IPS DF 4.7 (cell line): ENCODE measurements at regions not wholly inside any gene's neighbourhood (a gene's known extent, or its start where the extent isn't known, plus 50 kb on each side); places are given as distances from the start of the nearest gene placed in this dataset.
A peak's percentile ranks its signal among the peaks of the same experiment; 100 is the strongest.

Experiments
- DNase-seq: peaks from one replicate; pipeline ENCODE4 v3.0.0-alpha.2; 2013; ENCODE audit warnings: low spot score; ENCODE audit errors: extremely low read depth

DNA sequence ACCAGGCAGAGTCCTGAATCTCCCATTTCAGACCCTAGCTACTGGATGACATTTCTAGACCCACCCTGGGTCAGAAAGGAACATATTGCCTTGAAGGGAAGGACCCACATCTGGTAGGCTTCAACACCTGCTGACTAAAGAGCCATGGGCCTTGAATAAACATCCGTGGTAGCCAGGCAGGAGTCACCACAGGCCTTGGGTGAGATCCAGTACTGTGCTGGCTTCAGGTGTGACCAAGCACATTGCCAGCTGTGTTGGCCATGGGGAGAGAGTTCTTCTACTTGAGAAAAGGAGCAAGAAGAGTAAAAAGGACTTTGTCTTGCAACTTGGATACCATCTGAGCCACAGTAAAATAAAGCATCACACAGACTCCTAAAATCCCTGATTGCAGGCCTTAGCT lies 332.6 kb downstream of the SLC16A7 start:
- no peak for DNase-seq

DNA sequence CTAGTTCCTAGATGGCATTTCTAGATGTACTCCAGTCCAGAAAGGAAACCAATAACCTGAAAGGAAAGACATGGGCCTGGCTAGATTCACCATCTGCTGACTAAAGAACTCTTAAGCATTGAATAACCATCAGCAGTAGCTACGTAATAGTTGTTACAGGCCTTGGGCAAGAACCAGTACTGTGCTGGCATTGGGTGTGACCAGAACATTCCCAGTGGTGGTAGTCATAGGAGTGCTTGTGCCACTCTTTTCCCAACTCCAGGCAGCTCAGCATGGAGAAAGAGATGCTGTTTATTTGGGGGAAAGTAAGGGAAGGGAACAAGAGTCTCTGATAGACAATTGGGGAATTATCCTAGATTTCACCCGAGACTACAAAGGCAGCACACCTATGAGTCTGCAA lies 333.3 kb downstream of the SLC16A7 start:
- DNase-seq, result no peak

DNA sequence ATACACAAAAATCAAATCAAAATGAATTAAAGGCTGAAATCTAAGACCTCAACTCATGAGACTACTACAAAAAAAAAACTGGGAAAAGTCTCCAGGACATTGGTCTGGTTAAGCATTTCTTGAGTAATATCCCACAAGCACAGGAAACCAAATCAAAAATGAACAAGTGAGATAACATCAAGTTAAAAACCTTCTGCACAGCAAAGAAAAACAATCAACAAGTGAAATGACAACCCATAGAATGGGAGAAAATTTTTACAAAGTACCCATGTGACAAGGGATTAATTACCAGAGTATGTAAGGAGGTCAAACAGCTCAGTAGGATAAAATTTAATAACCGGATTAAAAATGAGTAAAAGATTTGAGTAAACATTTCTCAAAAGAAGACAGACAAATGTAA lies 338.7 kb downstream of the SLC16A7 start:
- DNase-seq, result no peak

DNA sequence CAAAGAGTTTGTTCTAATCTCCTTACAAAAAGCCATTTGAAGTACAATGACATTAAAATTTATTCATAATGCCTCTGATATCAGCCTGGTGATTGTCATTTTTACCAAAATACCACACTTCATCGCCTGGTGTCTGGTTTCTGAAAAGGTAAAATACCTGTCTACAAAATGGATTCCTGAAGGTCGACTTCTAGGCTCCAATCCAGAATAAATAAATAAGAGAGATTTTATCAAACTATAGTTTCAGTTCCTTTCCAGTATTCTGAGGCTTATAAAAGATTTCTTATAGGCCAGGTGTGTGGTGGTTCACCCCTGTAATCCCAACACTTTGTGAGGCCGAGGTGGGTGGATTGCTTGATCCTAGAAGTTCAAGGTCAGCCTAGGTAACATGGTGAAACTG lies 340.7 kb downstream of the SLC16A7 start:
- no peak for DNase-seq

DNA sequence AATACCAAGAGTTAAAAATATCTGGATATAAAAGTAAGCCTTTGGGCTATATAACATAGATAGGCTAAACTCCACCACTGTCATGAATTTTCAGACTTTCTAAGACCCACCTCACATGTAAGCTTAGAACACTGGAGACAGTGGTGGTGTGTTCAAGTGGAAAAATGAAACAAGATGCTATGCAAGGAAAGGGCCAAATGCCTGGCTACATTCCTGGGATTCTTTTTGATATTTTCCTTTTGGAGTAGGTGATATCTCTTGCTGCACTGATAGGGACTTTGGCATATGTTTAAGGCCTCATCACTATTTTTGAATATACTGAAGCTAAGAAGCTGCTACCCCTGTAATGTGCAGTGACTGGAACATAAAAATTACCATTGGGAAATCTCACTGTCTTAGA lies 341.3 kb downstream of the SLC16A7 start:
- DNase-seq, result no peak

DNA sequence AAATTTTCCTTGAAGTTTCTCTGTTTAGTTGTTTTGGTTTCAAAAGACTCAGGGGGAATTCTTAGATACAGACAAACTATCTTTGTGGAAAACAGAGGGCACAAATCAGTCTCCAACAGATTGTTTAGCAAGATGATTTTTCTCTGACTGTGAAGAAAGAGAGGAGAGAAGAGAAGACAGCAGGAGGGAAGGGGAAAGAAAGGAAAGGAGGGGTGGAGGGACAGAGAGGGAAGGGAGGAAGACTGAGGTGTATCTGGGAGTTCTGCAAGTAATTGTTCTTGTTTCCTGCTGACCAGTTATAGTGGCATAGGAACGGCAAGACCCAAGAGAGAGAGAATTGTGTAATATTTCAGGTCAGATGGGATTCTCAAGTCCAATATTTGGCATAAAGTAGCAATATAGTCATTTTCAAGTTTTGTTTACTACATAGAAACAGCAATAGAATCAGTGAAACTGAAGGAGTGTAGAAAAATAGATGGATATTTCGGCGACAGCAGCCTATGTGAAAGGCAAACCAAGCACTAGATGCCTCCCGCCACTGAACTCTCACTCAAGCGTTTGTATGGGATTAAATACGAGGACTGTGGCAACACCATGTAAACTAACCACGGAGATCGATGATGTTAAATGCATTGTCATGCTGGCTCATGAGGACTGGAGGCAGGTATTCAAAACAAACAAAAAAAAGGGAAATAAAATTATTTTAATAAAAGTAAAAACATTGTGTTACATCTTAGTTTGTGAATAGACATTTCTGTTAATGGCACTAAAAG lies 342.5 kb downstream of the SLC16A7 start:
- DNase-seq, result peak; percentile 3

DNA sequence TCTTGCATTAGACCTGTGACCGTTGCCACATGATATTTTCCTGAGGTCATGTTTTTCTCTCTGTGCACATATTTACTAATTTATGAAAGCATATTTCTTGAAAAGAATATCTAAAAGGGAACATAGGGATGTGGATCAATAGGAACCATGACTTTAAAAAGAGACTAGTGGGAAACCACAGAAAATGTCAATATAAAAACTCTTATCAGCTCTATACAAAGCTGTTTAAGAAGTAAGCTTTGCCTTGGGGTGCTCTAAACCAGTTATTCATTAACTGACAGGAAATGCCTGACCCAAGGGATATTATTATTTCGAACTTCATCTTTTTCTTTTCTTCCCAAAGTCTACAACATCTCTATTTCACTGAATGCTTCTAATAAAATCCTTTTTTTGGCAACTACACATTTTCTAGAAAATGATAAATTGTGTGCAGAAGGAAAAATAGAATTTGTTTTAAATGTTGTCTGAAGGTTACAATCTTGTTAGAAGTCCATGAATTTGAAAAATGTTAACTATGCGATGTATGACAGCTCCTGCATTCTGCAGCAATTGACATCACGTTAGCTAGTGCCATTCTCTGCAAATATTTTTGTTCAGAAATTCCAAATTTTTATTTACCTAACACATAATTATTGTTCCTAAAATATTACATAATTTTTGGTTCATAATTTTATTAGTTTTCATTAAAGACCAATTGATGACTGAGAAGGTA lies 345.0 kb downstream of the SLC16A7 start:
- no peak for DNase-seq

DNA sequence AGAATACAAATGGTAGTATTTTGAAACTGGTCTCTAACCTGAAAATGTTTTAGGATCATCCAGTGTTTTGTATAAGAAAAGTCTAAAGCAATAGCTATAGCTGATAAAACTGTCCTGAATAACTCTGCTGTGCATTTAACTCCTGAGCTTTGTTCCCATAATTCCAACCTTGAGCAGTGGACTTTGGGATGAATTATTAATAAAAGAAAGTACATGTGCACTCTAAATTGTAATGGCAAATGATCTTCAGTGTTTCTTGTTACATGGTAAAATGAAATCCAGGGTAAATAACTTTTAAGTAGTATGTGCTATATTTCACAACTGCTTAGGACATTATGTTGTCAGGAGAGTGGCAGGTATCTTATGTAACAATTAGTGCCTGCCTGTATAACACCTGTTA lies 345.6 kb downstream of the SLC16A7 start:
- DNase-seq, result no peak

DNA sequence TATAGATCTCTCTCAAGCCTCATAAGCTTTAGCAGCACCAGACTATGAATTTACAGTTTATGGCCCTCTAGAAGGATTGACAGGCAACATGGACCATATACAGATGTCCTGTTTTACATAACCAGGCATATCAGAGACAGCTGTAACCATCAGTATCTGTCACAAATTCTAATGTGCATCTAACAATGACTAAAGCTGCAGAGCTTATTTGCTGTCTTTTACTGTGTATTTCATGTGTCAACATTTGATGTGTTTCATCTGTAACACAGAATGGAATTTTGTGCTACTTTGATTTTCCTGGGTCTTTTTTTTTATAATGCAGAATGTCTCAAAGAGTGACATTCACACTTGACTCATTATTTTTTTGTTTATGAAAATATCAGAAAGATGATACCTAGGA lies 348.3 kb downstream of the SLC16A7 start:
- no peak for DNase-seq

DNA sequence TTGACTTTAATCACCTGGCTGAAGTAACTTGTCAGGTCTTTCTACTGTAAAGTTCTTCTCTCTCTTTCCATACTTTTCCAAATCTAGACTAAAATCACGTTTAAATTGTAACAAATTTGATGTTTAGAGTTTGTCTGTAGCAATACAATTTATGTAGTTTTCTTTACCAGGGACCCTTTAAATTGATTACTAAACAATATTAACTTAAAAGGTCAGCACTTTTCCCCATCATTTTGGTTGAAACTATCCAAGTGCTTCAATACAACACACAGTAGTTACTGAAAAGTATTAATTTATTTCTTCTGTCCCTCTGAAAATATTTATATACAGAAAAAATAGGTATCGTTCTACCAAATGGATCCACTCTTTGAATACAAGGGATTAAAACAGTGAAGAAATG lies 350.8 kb downstream of the SLC16A7 start:
- no peak for DNase-seq

DNA sequence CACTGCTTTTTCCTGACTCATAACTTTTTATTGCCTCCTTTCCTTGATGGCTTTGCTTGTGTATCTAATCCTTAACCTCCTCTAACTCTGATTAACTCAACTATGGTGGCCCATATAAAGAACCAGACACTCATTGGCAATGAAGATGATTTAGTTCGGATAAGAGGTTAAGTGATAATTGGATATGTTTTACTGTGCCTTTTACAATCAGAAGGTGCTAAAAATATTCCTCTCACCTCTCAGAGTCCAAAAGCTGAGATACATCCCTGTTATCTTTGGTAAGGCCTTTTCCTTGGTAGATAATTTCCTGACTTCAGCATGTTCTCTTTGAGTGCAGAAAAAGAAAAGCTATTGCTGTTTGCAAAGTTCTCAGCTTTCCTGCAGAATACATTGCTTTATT lies 367.7 kb downstream of the SLC16A7 start:
- no peak for DNase-seq

DNA sequence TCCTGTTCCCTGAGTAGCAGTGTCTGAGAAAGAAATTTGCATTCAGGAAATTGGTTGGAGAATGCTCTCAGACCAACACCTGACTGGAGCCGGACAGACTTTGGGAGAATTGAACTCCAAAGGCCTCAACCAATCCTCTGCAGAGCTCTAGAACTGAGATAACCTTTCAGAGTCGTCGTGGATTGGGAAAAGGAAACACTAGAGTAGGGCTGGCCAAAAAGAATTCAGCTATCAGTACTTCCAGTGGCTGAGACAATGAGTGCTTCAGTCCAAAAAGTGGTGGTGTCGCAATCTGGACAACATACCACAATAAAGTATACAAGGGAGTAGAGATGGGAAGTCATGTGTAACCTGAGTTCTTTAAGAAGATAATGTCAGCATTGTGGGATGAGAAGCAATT lies 377.1 kb downstream of the SLC16A7 start:
- DNase-seq, result no peak

DNA sequence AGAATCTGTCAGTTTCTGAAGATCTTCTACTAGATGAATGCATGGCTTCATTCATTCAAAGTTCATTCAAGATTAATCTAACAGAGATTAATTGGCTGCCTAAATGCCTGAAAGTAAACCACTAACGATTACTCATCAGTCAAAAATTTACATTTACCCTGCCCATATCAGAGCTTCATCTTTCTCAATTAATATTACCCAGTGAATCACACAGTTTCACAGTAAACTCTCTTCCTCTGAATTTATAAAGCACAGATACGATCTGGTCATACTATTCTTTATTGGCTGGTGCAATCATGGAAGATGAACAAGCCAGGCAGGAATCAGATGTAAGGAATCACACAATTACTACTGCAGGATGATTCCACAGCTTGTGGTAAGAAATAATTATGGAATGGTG lies 377.7 kb downstream of the SLC16A7 start:
- DNase-seq, result no peak

DNA sequence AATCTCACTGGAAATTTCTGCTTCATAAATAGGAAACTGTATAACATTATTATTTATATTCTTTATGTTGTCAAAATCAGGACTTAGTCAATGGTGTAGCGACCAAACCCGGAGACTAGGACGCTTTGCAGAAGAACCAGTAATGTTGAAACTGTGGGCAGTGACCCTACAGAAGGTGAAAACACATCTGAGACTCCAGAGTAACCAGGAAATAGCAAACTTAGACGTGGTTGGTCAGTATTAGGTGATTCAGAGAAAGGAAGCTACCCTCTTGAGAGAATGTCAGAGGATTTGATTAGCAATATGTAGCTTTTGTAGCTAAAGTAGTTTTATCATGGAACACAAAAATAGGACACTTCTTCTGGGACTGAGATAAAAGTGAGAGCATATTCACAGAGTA lies 381.9 kb downstream of the SLC16A7 start:
- DNase-seq, result no peak

DNA sequence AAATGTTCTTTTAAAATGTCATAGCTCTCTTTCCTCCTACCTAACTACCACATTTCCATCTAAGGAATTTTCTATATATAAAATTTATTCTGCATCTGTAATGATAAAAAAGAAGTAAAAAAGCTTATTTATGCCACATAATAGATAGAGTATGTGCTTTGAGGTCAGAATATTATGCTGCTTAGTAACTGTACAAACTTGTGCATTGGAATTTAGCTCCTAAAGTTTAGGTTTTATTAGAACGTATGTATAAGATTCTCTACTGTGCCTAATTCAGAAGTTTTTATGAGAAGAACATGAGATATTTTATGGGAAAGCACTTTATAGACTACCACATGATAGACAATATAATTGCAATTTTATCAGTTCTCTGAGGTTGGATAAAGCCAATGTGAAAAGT lies 384.6 kb downstream of the SLC16A7 start:
- no peak for DNase-seq

DNA sequence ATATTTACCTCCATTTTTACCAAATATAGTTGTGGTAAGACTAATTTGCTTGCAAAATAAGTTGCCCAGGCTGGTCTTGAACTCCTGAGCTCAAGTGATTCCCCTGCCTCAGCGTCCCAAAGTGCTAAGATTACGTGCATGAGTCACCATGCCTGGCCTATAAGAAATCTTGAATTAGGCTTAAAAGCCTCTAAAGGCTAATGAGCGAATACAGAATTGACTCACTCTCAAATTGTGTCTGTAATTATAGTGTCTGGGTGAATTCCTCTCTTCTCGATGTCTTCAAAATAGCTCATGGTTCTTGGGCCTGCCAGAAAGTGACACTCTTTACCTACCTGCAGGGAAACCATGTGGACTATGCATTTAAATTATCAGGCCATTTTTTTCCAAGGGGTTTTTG lies 403.5 kb downstream of the SLC16A7 start:
- DNase-seq, result no peak

DNA sequence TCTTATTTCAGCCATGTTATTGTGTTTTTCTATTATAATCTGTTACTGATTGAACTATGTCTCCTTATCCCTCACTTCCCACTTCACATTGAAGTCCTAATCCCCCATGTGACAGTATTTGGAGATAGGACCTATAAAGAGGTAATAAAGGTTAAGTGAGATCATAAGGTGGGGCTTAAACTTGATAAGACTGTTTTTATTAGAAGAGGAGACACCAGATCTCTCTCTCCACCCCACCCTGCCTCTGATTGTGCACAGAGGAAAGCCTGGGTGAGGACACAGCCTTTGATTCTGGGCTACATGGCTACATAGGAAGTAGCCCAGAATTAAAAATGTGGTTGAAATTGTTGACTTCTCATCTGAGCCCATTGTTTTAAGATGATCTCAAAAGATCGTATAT lies 414.7 kb downstream of the SLC16A7 start:
- no peak for DNase-seq

DNA sequence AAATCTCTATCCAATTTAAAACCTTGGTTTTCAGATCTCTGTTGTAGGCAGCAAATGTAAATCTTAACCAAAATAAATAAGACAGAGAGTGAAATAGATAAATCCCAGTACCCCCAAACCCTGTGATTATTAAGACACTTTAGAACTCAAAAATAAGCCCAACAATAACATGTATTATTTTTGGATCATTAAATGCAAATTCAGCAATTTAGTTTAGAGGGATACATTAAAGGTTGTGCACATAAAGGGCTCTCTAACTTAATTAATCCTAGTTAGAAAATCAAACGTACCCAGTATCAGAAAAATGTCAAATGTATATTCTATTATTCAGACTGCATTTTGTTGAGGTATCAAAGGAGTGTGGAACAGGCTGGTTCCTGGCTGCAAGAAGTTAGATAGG lies 416.8 kb downstream of the SLC16A7 start:
- DNase-seq, result no peak

DNA sequence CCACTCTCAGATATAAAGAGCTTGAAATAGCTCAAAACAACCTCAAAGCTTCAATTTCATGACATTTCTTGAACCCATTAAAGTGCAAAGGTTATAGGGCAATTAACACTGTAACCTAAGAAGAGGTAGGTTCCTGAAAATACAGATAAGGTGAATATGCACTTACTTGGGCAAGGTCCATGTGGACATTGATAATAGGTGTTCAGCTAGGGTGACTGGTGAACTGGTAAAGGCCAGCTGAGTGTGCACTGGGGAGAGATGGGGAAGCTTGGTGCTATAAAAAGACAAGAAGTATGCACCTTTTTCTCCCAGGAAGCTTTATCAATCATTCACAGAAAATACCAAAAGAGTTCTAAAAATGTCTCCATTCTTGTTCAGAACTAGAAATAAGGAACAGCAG lies 418.6 kb downstream of the SLC16A7 start:
- DNase-seq, result no peak

DNA sequence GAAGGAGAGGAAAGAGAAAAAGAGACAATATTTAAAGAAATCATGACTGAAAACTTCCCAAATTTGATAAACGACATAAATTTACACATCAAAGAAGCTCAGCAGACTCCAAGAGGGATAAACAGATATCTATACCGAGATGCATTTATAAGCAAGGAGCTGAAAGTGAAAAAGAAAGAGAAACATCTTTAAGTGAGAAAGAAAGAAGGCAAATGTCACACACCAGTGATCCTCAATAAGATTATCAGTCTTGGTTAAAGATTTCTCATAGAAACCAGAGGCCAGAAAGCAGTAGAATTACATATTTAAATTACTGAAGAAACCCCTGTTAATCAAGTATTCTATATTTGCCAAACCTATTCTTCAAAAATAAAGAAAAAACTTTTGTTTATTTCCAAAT lies 424.2 kb downstream of the SLC16A7 start:
- DNase-seq, result no peak

DNA sequence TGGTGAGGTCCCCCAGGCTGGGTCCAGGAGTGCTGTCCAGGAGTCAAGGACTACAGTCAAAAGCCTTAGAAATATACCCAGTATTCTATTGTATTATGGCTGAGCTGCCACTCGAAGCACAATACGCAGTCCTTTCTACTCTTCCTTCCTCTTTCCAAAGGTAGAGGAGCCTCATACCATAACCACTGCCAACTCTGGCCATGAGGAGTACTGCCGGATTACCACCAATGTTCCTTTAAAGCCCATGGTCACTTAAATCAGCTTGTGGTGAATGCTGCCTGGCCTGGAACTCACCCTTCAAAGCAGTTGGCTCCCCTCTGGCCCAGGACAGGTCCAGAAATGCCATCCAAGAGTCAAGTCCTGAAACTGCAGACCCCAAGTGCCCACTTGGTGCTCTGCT lies 425.4 kb downstream of the SLC16A7 start:
- no peak for DNase-seq

DNA sequence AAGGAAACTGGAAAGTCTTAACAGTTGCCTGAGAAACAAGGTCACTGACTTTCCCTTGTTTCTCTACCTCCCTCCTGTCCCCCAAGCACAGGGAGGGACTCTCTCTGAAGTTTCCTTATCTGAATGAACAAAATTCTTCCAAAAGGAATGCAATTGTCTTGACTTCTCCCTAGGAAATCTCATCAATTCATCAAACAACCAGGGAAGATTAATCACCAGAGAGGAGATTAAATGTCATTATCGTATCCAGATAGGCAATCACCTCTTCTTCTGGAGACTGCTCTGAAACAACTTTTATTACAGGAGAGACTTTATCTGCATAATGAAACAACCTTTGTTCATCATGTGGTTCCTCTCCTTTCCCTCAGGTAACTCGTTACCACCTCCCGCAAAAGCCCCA lies 431.4 kb downstream of the SLC16A7 start:
- no peak for DNase-seq

DNA sequence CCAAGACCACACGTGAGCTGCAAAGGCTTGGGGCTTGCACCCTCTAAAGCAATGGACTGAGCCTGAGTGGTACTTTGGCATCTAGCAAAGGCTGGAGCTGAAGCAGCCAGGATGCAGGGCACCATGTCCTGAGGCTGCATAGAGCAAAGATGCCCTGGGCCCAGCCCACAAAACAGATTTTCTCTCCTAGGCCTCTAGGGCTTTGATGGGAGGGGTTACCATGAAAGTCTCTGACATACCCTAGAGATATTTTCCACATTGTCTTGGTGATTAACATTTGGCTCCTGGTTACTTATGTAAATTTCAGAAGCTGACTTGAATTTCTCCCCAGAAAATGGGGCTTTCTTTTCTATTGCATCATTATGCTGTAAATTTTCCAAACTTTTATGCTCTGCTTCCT lies 438.3 kb downstream of the SLC16A7 start:
- DNase-seq, result no peak
